A549 (cell line): ENCODE measurements at regions not wholly inside any gene's neighbourhood (a gene's known extent, or its start where the extent isn't known, plus 50 kb on each side); places are given as distances from the start of the nearest gene placed in this dataset.

Experiments
- ATAC-seq, 2 experiments: fragments of 200-7000 bp in 1 of 2; fragments of >200 bp in 1 of 2; cut with Nextera tagmentation in 1 of 2; cut with Tn5 transposase in 1 of 2; 3 replicates each; pipeline versions ENCODE4 v1.8.0 to v1.9.1; 2018 to 2020; ENCODE audit warnings: mild to moderate bottlenecking in 1 of 2, moderate library complexity in 1 of 2
- CTCF ChIA-PET: fragments of 300-600 bp; sonication (Branson Sonifier 250); formaldehyde crosslinking; extraction: SDS; loops from one replicate; lab custom pipeline; 2021; ENCODE audit warnings: antibody characterized with exemption, inconsistent platforms; lab: Yijun Ruan, JAX
- POLR2A ChIA-PET: fragments of 350-600 bp; formaldehyde crosslinking; extraction: SDS; loops from one replicate; lab custom pipeline; 2021; ENCODE audit warnings: antibody characterized with exemption, inconsistent platforms; lab: Yijun Ruan, JAX
- DNase-seq, 2 experiments: peaks; one replicate each; pipeline versions ENCODE4 v3.0.0 to v3.0.0-alpha.2; 2011 to 2016; ENCODE audit warnings: low read depth in 1 of 2, low spot score in 1 of 2
- FAIRE-seq: peaks from 2 replicates; lab custom pipeline; 2011; peaks lifted over from hg19 to GRCh38; lab: Jason Lieb, UNC
- H3K27ac ChIP-seq, 2 experiments: fragments of >200 bp; sonication (Bioruptor Twin); formaldehyde crosslinking; 3 replicates each; pipeline ENCODE4 v1.5.1; 2016 to 2017
- H3K4me1 ChIP-seq: fragments of >200 bp; sonication (Bioruptor Twin); formaldehyde crosslinking; 3 replicates; pipeline ENCODE4 v1.6.1; 2016
- H3K4me2 ChIP-seq: fragments of >200 bp; sonication (Bioruptor Twin); formaldehyde crosslinking; 3 replicates; pipeline ENCODE4 v1.6.1; 2016
- H3K4me3 ChIP-seq: fragments of >200 bp; sonication (Bioruptor Twin); formaldehyde crosslinking; 3 replicates; pipeline ENCODE4 v1.5.1; 2016
- H3K9me3 ChIP-seq: fragments of >200 bp; sonication (Bioruptor Twin); formaldehyde crosslinking; 3 replicates; pipeline ENCODE4 v1.6.1; 2016
- CBX8 ChIP-seq: fragments of 200-600 bp; sonication (generic); IDR thresholded peaks from 2 replicates; pipeline ENCODE4 v1.6.1; 2016
- CHD4 ChIP-seq: fragments of 200-600 bp; sonication (generic); IDR thresholded peaks from 2 replicates; pipeline ENCODE4 v1.6.1; 2016; ENCODE audit warnings: antibody characterized with exemption, mild to moderate bottlenecking, borderline replicate concordance
- ESRRA ChIP-seq: fragments of 150-350 bp; IDR thresholded peaks from 2 replicates; pipeline ENCODE4 v1.6.1; 2014; ENCODE audit warnings: mild to moderate bottlenecking, low read length, borderline replicate concordance
- HEYL ChIP-seq: fragments of 250-450 bp; sonication (Bioruptor Pico); IDR thresholded peaks from 2 replicates; pipeline ENCODE4 v1.8.0; 2021; ENCODE audit warnings: mild to moderate bottlenecking, moderate library complexity
- HOXB13 ChIP-seq: fragments of 250-450 bp; sonication (Bioruptor Pico); IDR thresholded peaks from 2 replicates; pipeline ENCODE4 v1.5.0; 2020; ENCODE audit warnings: low read depth, mild to moderate bottlenecking, moderate library complexity
- HOXB5 ChIP-seq: fragments of 250-450 bp; sonication (Bioruptor Pico); IDR thresholded peaks from 2 replicates; pipeline ENCODE4 v1.5.0; 2020; ENCODE audit warnings: mild to moderate bottlenecking, moderate library complexity
- MAFK ChIP-seq: fragments of 450-650 bp; IDR thresholded peaks from 2 replicates; pipeline ENCODE4 v1.6.1; 2014; ENCODE audit not compliant: partially characterized antibody
- MAX ChIP-seq: IDR thresholded peaks from 2 replicates; pipeline ENCODE4 v1.6.1; 2012
- NR3C1 ChIP-seq: fragments of >200 bp; sonication (Bioruptor Twin); formaldehyde crosslinking; IDR thresholded peaks from 3 replicates; pipeline ENCODE4 v1.6.1; 2017
- RNF2 ChIP-seq: fragments of 200-600 bp; sonication (generic); IDR thresholded peaks from 2 replicates; pipeline ENCODE4 v1.6.1; 2016; ENCODE audit warnings: low read depth, mild to moderate bottlenecking, antibody characterized with exemption, moderate library complexity, borderline replicate concordance
- TFCP2L1 ChIP-seq: fragments of 250-450 bp; sonication (Bioruptor Pico); IDR thresholded peaks from 2 replicates; pipeline ENCODE4 v1.5.0; 2021; ENCODE audit warnings: mild to moderate bottlenecking
- ZNF302 ChIP-seq: fragments of 250-450 bp; sonication (Bioruptor Pico); IDR thresholded peaks from 2 replicates; pipeline ENCODE4 v1.9.0; 2021; ENCODE audit warnings: inconsistent platforms, mild to moderate bottlenecking, moderate library complexity
- WGBS: methylation state at CpG from one replicate; pipeline ENCODE4 v1.1.6; 2017; ENCODE audit errors: missing lambda C conversion rate; 5-methylcytosine and 5-hydroxymethylcytosine counted together
- TF ChIP-seq, protein P1 (sequence below): IDR thresholded peaks from 2 replicates; pipeline ENCODE4 v1.6.1; 2012; ENCODE audit warnings: low read depth, borderline replicate concordance
- TF ChIP-seq, protein P2 (sequence below): fragments of 250-450 bp; sonication (Bioruptor Pico); IDR thresholded peaks from 2 replicates; pipeline ENCODE4 v1.5.0; 2021; ENCODE audit warnings: mild to moderate bottlenecking, moderate library complexity, borderline replicate concordance
- TF ChIP-seq, protein P3 (sequence below): fragments of 150-350 bp; IDR thresholded peaks from 2 replicates; pipeline ENCODE4 v1.6.1; 2014; ENCODE audit warnings: low read depth, mild to moderate bottlenecking, low read length
- TF ChIP-seq, protein P4 (sequence below): fragments of >200 bp; sonication (Bioruptor Twin); formaldehyde crosslinking; IDR thresholded peaks from 3 replicates; pipeline ENCODE4 v1.5.1; 2016

DNA sequence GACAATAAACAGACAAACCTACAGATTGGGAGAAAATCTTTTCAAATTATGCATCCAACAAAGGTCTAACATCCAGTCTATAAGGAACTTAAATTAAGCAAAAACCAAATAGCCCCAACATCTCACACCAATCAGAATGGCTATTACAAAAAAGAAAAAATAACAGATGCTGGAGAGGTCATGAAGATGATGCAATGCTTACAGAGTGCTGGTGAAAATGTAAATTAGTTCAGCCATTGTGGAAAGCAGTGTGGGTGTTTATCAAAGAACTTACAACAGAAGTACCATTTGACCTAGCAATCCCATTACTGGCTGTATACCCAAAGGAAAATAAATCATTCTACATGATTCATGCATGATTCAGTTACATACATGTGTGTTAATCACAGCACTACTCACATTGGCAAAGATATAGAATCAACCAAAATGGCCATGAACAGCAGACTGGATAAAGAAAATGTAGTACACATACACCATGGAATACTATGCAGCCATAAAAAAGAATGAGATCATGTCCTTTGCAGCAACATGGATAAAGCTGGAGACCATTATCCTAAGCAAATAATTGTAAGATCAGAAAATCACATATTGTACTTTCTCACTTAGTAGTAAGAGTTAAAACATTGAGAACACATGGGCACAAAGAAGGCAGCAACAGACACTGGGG, 223.9 kb upstream of the WSB1 start (continued):
- no peak for TF ChIP-seq MAX
- no peak for TF ChIP-seq NR3C1
- TF ChIP-seq RNF2 = no peak
- TF ChIP-seq ESRRA = no peak

DNA sequence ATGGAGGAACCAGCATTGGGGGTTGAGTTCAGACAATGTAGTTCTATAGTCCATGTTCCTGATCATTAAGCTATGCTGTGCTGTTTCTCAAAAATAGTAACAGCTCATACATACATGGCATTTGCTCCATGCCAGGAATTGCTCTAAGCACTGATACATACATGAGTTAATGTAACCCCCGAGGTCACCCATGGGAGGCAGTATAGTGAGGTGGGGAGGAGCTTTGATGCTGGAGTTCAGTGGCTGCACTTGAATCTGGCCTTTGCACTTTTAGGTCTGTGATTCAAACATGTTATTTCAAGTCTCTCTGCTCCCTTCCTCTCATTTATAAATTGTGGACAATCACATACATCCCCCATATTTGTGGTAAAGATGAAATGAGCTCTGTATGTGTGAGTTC, 223.1 kb upstream of the WSB1 start:
- FAIRE-seq (no peak), ATAC-seq (no peak), DNase-seq (no peak)
- 0% methylated on average over 1 of the region's 1 CpG for WGBS
- Histone ChIP-seq H3K4me1 (no peaks in the 10 kb centered on the region), H3K27ac (no peak overlapping the region)
- POLR2A ChIA-PET = no interaction called here
- TF ChIP-seq, protein P1, sequence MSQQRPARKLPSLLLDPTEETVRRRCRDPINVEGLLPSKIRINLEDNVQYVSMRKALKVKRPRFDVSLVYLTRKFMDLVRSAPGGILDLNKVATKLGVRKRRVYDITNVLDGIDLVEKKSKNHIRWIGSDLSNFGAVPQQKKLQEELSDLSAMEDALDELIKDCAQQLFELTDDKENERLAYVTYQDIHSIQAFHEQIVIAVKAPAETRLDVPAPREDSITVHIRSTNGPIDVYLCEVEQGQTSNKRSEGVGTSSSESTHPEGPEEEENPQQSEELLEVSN = no peak
- TF ChIP-seq, protein P2, sequence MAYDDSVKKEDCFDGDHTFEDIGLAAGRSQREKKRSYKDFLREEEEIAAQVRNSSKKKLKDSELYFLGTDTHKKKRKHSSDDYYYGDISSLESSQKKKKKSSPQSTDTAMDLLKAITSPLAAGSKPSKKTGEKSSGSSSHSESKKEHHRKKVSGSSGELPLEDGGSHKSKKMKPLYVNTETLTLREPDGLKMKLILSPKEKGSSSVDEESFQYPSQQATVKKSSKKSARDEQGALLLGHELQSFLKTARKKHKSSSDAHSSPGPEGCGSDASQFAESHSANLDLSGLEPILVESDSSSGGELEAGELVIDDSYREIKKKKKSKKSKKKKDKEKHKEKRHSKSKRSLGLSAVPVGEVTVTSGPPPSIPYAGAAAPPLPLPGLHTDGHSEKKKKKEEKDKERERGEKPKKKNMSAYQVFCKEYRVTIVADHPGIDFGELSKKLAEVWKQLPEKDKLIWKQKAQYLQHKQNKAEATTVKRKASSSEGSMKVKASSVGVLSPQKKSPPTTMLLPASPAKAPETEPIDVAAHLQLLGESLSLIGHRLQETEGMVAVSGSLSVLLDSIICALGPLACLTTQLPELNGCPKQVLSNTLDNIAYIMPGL (CRISPR knock-in tag) = no peak
- TF ChIP-seq, protein P3, sequence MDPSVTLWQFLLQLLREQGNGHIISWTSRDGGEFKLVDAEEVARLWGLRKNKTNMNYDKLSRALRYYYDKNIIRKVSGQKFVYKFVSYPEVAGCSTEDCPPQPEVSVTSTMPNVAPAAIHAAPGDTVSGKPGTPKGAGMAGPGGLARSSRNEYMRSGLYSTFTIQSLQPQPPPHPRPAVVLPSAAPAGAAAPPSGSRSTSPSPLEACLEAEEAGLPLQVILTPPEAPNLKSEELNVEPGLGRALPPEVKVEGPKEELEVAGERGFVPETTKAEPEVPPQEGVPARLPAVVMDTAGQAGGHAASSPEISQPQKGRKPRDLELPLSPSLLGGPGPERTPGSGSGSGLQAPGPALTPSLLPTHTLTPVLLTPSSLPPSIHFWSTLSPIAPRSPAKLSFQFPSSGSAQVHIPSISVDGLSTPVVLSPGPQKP = no peak
- no peak for TF ChIP-seq HEYL (CRISPR knock-in tag)
- TF ChIP-seq, protein P4, sequence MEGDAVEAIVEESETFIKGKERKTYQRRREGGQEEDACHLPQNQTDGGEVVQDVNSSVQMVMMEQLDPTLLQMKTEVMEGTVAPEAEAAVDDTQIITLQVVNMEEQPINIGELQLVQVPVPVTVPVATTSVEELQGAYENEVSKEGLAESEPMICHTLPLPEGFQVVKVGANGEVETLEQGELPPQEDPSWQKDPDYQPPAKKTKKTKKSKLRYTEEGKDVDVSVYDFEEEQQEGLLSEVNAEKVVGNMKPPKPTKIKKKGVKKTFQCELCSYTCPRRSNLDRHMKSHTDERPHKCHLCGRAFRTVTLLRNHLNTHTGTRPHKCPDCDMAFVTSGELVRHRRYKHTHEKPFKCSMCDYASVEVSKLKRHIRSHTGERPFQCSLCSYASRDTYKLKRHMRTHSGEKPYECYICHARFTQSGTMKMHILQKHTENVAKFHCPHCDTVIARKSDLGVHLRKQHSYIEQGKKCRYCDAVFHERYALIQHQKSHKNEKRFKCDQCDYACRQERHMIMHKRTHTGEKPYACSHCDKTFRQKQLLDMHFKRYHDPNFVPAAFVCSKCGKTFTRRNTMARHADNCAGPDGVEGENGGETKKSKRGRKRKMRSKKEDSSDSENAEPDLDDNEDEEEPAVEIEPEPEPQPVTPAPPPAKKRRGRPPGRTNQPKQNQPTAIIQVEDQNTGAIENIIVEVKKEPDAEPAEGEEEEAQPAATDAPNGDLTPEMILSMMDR = no peak
- TF ChIP-seq HOXB13 (CRISPR knock-in tag) = no peak
- TF ChIP-seq MAFK = no peak
- TF ChIP-seq ZNF302 (CRISPR knock-in tag) = no peak
- TF ChIP-seq, all 56 proteins: peak for 0
- Histone ChIP-seq H3K4me3 (no peak overlapping the region), H3K9me3 (no peaks in the 10 kb centered on the region), H3K4me2 (no peak overlapping the region)
- CTCF ChIA-PET = interaction anchor here (1.0 kb wide), 1 partner anchor 529 kb away, joined by 3 read pairs; no protein-coding TSS in a partner anchor

GRCh38 chr17:27072885-27073284, 221.0 kb upstream of the WSB1 start:
- WGBS = 2% methylated on average over 3 of the region's 3 CpGs
- H3K27ac ChIP-seq = no peak overlapping the region
- H3K4me3 ChIP-seq = no peak overlapping the region
- CTCF ChIA-PET = no interaction called here
- H3K4me2 ChIP-seq = no peak overlapping the region
- DNase-seq = no peak
- no peak for TF ChIP-seq HOXB5 (CRISPR knock-in tag)
- H3K4me1 ChIP-seq = no peaks in the 10 kb centered on the region
- H3K9me3 ChIP-seq = no peaks in the 10 kb centered on the region
- no peak for ATAC-seq
- FAIRE-seq = no peak
- POLR2A ChIA-PET = no interaction called here

DNA sequence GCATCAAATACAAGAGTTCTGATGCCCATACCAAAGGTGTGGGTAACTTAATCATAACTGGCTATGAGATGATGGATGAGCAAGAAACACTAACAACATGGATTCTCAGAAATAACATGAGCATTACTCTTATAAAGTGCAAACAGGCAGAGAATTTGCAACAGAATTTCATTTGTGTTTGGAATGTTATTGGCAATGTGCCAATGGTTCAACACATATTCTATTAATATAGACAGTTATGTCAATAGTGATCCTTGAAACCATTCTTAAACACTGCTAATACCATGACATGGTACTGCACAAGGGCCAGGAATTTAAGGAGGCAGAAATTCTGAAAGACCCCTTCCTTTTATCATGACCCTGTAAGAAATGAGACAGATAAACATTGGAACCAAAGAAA, 217.1 kb upstream of the WSB1 start:
- POLR2A ChIA-PET = no interaction called here
- H3K4me2 ChIP-seq = no peak overlapping the region
- no peak for TF ChIP-seq CBX8
- TF ChIP-seq CHD4 = no peak
- no peak for TF ChIP-seq TFCP2L1
- ATAC-seq (no peak), DNase-seq (no peak), FAIRE-seq (no peak)
- no peaks in the 10 kb centered on the region for H3K4me1 ChIP-seq
- no peaks in the 10 kb centered on the region for H3K9me3 ChIP-seq
- H3K27ac ChIP-seq = no peak overlapping the region
- no peak overlapping the region for H3K4me3 ChIP-seq
- CTCF ChIA-PET = no interaction called here
